Activated CD8-positive, alpha-beta T cell treated with anti-CD3 and anti-CD28 coated beads for 36 hours (primary cell): ENCODE measurements at regions not wholly inside any gene's neighbourhood (a gene's known extent, or its start where the extent isn't known, plus 50 kb on each side); places are given as distances from the start of the nearest gene placed in this dataset.

Source experiments
- ATAC-seq: fragments of 200-7000 bp; cut with Tn5 transposase; one replicate; pipeline ENCODE4 v1.10.0; 2021; ENCODE audit warnings: mild to moderate bottlenecking, moderate library complexity
- CTCF ChIA-PET: fragments of 350-600 bp; sonication (Branson Sonifier 250); formaldehyde crosslinking; loops from one replicate; lab custom pipeline; 2021; ENCODE audit warnings: antibody characterized with exemption; lab: Charles Lee
- POLR2A ChIA-PET: fragments of 350-600 bp; sonication (Branson Sonifier 250); formaldehyde crosslinking; loops from one replicate; lab custom pipeline; 2021; ENCODE audit warnings: antibody characterized with exemption; lab: Charles Lee
- DNase-seq: peaks from one replicate; pipeline ENCODE4 v3.0.0-alpha.2; 2020
- H3K27ac Mint-ChIP-seq: one replicate; pipeline ENCODE4 v1.8.0; 2021; ENCODE audit warnings: mild to moderate bottlenecking, mixed read lengths
- H3K27me3 Mint-ChIP-seq: one replicate; pipeline ENCODE4 v1.8.0; 2021; ENCODE audit warnings: mixed read lengths
- H3K36me3 Mint-ChIP-seq: one replicate; pipeline ENCODE4 v1.8.0; 2021; ENCODE audit warnings: low read depth, mixed read lengths
- H3K4me1 Mint-ChIP-seq: one replicate; pipeline ENCODE4 v1.8.0; 2021; ENCODE audit warnings: low read depth, mixed read lengths
- H3K4me3 Mint-ChIP-seq: one replicate; pipeline ENCODE4 v1.8.0; 2021; ENCODE audit warnings: mild to moderate bottlenecking, moderate library complexity, mixed read lengths
- H3K9me3 Mint-ChIP-seq: one replicate; pipeline ENCODE4 v1.8.0; 2021; ENCODE audit warnings: mixed read lengths
- CTCF ChIP-seq: fragments of 200-600 bp; IDR thresholded peaks from one replicate; pipeline ENCODE4 v1.8.0; 2022; ENCODE audit warnings: antibody characterized with exemption, mild to moderate bottlenecking
- intact Hi-C: fragments of 100-400 bp; cut with micrococcal nuclease; formaldehyde crosslinking; loops from one replicate; pipeline ENCODE4 v1.10.0; 2022

- H3K27ac Mint-ChIP-seq: no peak overlapping the region
- no peaks in the 10 kb centered on the region for H3K27me3 Mint-ChIP-seq
- ATAC-seq (no peak), DNase-seq (no peak)
- H3K4me1 Mint-ChIP-seq: no peaks in the 10 kb centered on the region
- ChIA-PET POLR2A (no interaction called here), CTCF (no interaction called here)
- no peak overlapping the region for H3K4me3 Mint-ChIP-seq
- H3K9me3 Mint-ChIP-seq: no peaks in the 10 kb centered on the region
- H3K36me3 Mint-ChIP-seq: no peaks in the 10 kb centered on the region
- no peak for TF ChIP-seq CTCF
- intact Hi-C loops: no loop called here
Measured at GRCh38 chr5:173752653-173753052, 135.5 kb upstream of the CPEB4 start.

- no peak for DNase-seq
- Mint-ChIP-seq H3K27ac (no peak overlapping the region), H3K27me3 (no peaks in the 10 kb centered on the region), H3K36me3 (no peaks in the 10 kb centered on the region), H3K4me3 (no peak overlapping the region), H3K9me3 (no peaks in the 10 kb centered on the region), H3K4me1 (no peaks in the 10 kb centered on the region)
- CTCF ChIA-PET: interaction anchor here (1.2 kb wide), 1 partner anchor 13 kb away, joined by 4 read pairs; no protein-coding TSS in a partner anchor
- intact Hi-C loops: no loop called here
- no peak for TF ChIP-seq CTCF
- ATAC-seq: no peak
- POLR2A ChIA-PET: no interaction called here
Measured at GRCh38 chr5:173753307-173754168, 134.6 kb upstream of the CPEB4 start.

GRCh38 chr5:173755319-173755718 lies 132.8 kb upstream of the CPEB4 start:
- Mint-ChIP-seq H3K4me1 (no peaks in the 10 kb centered on the region), H3K9me3 (no peaks in the 10 kb centered on the region), H3K27me3 (no peaks in the 10 kb centered on the region), H3K4me3 (no peak overlapping the region), H3K27ac (no peak overlapping the region), H3K36me3 (no peaks in the 10 kb centered on the region)
- ATAC-seq (no peak), DNase-seq (no peak)
- no peak for TF ChIP-seq CTCF
- POLR2A ChIA-PET: no interaction called here
- CTCF ChIA-PET: no interaction called here
- intact Hi-C loops: no loop called here

- H3K4me3 Mint-ChIP-seq: no peak overlapping the region
- POLR2A ChIA-PET: no interaction called here
- H3K9me3 Mint-ChIP-seq: no peaks in the 10 kb centered on the region
- TF ChIP-seq CTCF: no peak
- ATAC-seq (no peak), DNase-seq (no peak)
- intact Hi-C loops: no loop called here
- H3K27me3 Mint-ChIP-seq: peaks cover 2% of the 10 kb centered on the region
- H3K27ac Mint-ChIP-seq: no peak overlapping the region
- no peaks in the 10 kb centered on the region for H3K4me1 Mint-ChIP-seq
- CTCF ChIA-PET: no interaction called here
- H3K36me3 Mint-ChIP-seq: no peaks in the 10 kb centered on the region
Measured at GRCh38 chr5:173757403-173758209, 130.5 kb upstream of the CPEB4 start.

- ChIA-PET POLR2A (no interaction called here), CTCF (no interaction called here)
- Mint-ChIP-seq H3K9me3 (no peaks in the 10 kb centered on the region), H3K27ac (no peak overlapping the region), H3K27me3 (peaks cover 2% of the 10 kb centered on the region), H3K4me1 (no peaks in the 10 kb centered on the region), H3K4me3 (no peak overlapping the region), H3K36me3 (no peaks in the 10 kb centered on the region)
- DNase-seq: no peak
- intact Hi-C loops: no loop called here
- ATAC-seq: no peak
- no peak for TF ChIP-seq CTCF
Measured at GRCh38 chr5:173758676-173759075, 129.5 kb upstream of the CPEB4 start.
